ENCODE measurements at regions not wholly inside any gene's neighbourhood (a gene's known extent, or its start where the extent isn't known, plus 50 kb on each side); places are given as distances from the start of the nearest gene placed in this dataset.

DNA sequence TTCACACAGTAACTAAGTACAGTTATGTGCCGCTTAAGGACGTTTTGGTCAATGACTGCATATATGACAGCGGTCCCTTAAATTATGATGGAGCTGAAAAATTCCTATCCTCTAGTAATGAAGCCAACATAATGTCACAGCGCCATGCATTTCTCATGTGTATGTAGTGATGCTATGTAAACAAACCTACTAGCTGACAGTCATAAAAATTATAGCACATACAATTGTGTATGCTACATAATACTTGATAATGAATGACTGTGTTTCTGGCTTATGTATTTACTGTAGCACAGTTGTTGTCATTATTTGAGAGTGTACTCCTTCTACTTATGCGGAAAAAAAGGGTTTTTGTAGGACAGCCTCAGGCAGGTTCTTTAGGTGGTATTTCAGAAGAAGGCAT, 99.7 kb downstream of the DACT1 start:
- TF ChIP-seq POLR2AphosphoS5 (IDR thresholded peaks at IDR 0.05) (no peak), POLR2A (IDR thresholded peaks at IDR 0.05) (no peak)
- TF ChIP-seq, protein P1, sequence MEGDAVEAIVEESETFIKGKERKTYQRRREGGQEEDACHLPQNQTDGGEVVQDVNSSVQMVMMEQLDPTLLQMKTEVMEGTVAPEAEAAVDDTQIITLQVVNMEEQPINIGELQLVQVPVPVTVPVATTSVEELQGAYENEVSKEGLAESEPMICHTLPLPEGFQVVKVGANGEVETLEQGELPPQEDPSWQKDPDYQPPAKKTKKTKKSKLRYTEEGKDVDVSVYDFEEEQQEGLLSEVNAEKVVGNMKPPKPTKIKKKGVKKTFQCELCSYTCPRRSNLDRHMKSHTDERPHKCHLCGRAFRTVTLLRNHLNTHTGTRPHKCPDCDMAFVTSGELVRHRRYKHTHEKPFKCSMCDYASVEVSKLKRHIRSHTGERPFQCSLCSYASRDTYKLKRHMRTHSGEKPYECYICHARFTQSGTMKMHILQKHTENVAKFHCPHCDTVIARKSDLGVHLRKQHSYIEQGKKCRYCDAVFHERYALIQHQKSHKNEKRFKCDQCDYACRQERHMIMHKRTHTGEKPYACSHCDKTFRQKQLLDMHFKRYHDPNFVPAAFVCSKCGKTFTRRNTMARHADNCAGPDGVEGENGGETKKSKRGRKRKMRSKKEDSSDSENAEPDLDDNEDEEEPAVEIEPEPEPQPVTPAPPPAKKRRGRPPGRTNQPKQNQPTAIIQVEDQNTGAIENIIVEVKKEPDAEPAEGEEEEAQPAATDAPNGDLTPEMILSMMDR (IDR thresholded peaks at IDR 0.05), result no peak
